Loucy (cell line): ENCODE measurements at regions not wholly inside any gene's neighbourhood (a gene's known extent, or its start where the extent isn't known, plus 50 kb on each side); places are given as distances from the start of the nearest gene placed in this dataset.

ENCODE experiments used
- H2AFZ ChIP-seq: fragments of 200-600 bp; sonication (generic); 2 replicates; pipeline ENCODE4 v1.6.0; 2016; ENCODE audit warnings: antibody characterized with exemption, mild to moderate bottlenecking, low read length, moderate library complexity
- H3F3A ChIP-seq: fragments of 200-600 bp; 2 replicates; pipeline ENCODE4 v1.6.0; 2016; ENCODE audit warnings: antibody characterized with exemption, low read depth, mild to moderate bottlenecking
- H3K27me3 ChIP-seq: fragments of 200-600 bp; sonication (generic); 2 replicates; pipeline ENCODE4 v1.6.1; 2014; ENCODE audit warnings: low read length, mild to moderate bottlenecking; ENCODE audit not compliant: insufficient read depth, poor library complexity, severe bottlenecking
- H3K36me3 ChIP-seq: fragments of 200-600 bp; sonication (generic); 2 replicates; pipeline ENCODE4 v1.6.1; 2016; ENCODE audit warnings: low read length; ENCODE audit not compliant: insufficient read depth
- H3K4me1 ChIP-seq: fragments of 200-600 bp; sonication (generic); 2 replicates; pipeline ENCODE4 v1.5.1; 2014; ENCODE audit warnings: low read length, mild to moderate bottlenecking; ENCODE audit not compliant: insufficient read depth, poor library complexity, severe bottlenecking
- H3K4me2 ChIP-seq: fragments of 200-600 bp; sonication (generic); 2 replicates; pipeline ENCODE4 v1.6.0; 2014; ENCODE audit warnings: antibody characterized with exemption, low read length, low read depth, mild to moderate bottlenecking; ENCODE audit not compliant: poor library complexity, severe bottlenecking
- H3K4me3 ChIP-seq: fragments of 200-600 bp; sonication (generic); 2 replicates; pipeline ENCODE4 v1.5.1; 2014; ENCODE audit warnings: low read length, mild to moderate bottlenecking, mixed read lengths; ENCODE audit not compliant: poor library complexity, severe bottlenecking
- H3K79me2 ChIP-seq: fragments of 200-600 bp; sonication (generic); 2 replicates; pipeline ENCODE4 v1.6.1; 2014; ENCODE audit warnings: low read length; ENCODE audit not compliant: insufficient read depth
- H3K9ac ChIP-seq: fragments of 200-600 bp; sonication (generic); 2 replicates; pipeline ENCODE4 v1.6.0; 2014; ENCODE audit warnings: mild to moderate bottlenecking, low read depth, low read length, moderate library complexity; ENCODE audit not compliant: poor library complexity, severe bottlenecking
- H3K9me2 ChIP-seq: fragments of 200-600 bp; sonication (generic); replicated peaks from 2 replicates; pipeline ENCODE4 v1.6.1; 2016; ENCODE audit warnings: low read depth, low read length, mixed read lengths
- H3K9me3 ChIP-seq: fragments of 200-600 bp; sonication (generic); 2 replicates; pipeline ENCODE4 v1.6.1; 2014; ENCODE audit warnings: mild to moderate bottlenecking, antibody characterized with exemption, low read length, low read depth; ENCODE audit not compliant: insufficient read depth
- H4K20me1 ChIP-seq: fragments of 200-600 bp; sonication (generic); 2 replicates; pipeline ENCODE4 v1.6.0; 2014; ENCODE audit warnings: antibody characterized with exemption, low read length, mild to moderate bottlenecking; ENCODE audit not compliant: insufficient read depth, poor library complexity, severe bottlenecking
- CTCF ChIP-seq: fragments of 200-600 bp; sonication (generic); conservative IDR thresholded peaks from 2 replicates; pipeline ENCODE4 v1.5.1; 2014; ENCODE audit warnings: mild to moderate bottlenecking, antibody characterized with exemption, low read length
- EZH2phosphoT487 ChIP-seq: fragments of 200-600 bp; IDR thresholded peaks from 2 replicates; pipeline ENCODE4 v1.6.1; 2018; ENCODE audit warnings: antibody characterized with exemption, mild to moderate bottlenecking, moderate library complexity, borderline replicate concordance

- no peak overlapping the region for H3K9ac ChIP-seq
Observed at GRCh38 chr3:166498446-166498845, 661.2 kb upstream of the BCHE start.

GRCh38 chr3:166489826-166490225 is 652.6 kb upstream of the BCHE start:
- Histone ChIP-seq H3F3A (no peaks in the 10 kb centered on the region), H3K36me3 (no peaks in the 10 kb centered on the region), H3K4me3 (no peak overlapping the region), H3K9me2 (no peaks in the 10 kb centered on the region), H2AFZ (no peak overlapping the region), H3K4me2 (no peak overlapping the region), H3K79me2 (no peaks in the 10 kb centered on the region), H3K9me3 (no peaks in the 10 kb centered on the region), H3K27me3 (no peaks in the 10 kb centered on the region), H4K20me1 (no peaks in the 10 kb centered on the region), H3K4me1 (no peaks in the 10 kb centered on the region), H3K9ac (no peak overlapping the region)
- TF ChIP-seq CTCF (no peak), EZH2phosphoT487 (no peak)

More at GRCh38 chr3:166498446-166498845, 661.2 kb upstream of the BCHE start:
- no peaks in the 10 kb centered on the region for H3K79me2 ChIP-seq
- H3K4me3 ChIP-seq: no peak overlapping the region
- TF ChIP-seq EZH2phosphoT487 (no peak), CTCF (no peak)
- no peaks in the 10 kb centered on the region for H3F3A ChIP-seq
- no peak overlapping the region for H3K4me2 ChIP-seq
- no peaks in the 10 kb centered on the region for H4K20me1 ChIP-seq
- H3K9me3 ChIP-seq: no peaks in the 10 kb centered on the region
- no peaks in the 10 kb centered on the region for H3K4me1 ChIP-seq
- H3K36me3 ChIP-seq: no peaks in the 10 kb centered on the region
- H2AFZ ChIP-seq: no peak overlapping the region
- H3K9me2 ChIP-seq: no peaks in the 10 kb centered on the region
- no peaks in the 10 kb centered on the region for H3K27me3 ChIP-seq

GRCh38 chr3:166488977-166489672 is 651.9 kb upstream of the BCHE start:
- no peaks in the 10 kb centered on the region for H3K9me3 ChIP-seq
- H2AFZ ChIP-seq: no peak overlapping the region
- H3K27me3 ChIP-seq: no peaks in the 10 kb centered on the region

More at GRCh38 chr3:166488977-166489672, 651.9 kb upstream of the BCHE start:
- no peaks in the 10 kb centered on the region for H3K79me2 ChIP-seq
- H4K20me1 ChIP-seq: no peaks in the 10 kb centered on the region
- TF ChIP-seq CTCF (no peak), EZH2phosphoT487 (no peak)
- H3K9me2 ChIP-seq: no peaks in the 10 kb centered on the region
- H3K36me3 ChIP-seq: no peaks in the 10 kb centered on the region
- H3K4me2 ChIP-seq: no peak overlapping the region
- H3K4me3 ChIP-seq: no peak overlapping the region
- no peaks in the 10 kb centered on the region for H3K4me1 ChIP-seq
- no peaks in the 10 kb centered on the region for H3F3A ChIP-seq
- no peak overlapping the region for H3K9ac ChIP-seq
